Activated CD4-positive, alpha-beta T cell treated with anti-CD3 and anti-CD28 coated beads, Interleukin-2, Interleukin-6, amounts not matched to agents 100 ng/mL and 50 ng/mL, durations not matched to agents 16 hours and 8 hours (primary cell): ENCODE measurements at regions not wholly inside any gene's neighbourhood (a gene's known extent, or its start where the extent isn't known, plus 50 kb on each side); places are given as distances from the start of the nearest gene placed in this dataset.
"Not testable (repeated sequence)": the region's sequence is repeated elsewhere in the genome, so short reads cannot be mapped to it uniquely, and the experiment has no call there.

Source experiments
- DNase-seq: peaks from one replicate; pipeline ENCODE4 v3.0.0-alpha.2; 2020

DNA sequence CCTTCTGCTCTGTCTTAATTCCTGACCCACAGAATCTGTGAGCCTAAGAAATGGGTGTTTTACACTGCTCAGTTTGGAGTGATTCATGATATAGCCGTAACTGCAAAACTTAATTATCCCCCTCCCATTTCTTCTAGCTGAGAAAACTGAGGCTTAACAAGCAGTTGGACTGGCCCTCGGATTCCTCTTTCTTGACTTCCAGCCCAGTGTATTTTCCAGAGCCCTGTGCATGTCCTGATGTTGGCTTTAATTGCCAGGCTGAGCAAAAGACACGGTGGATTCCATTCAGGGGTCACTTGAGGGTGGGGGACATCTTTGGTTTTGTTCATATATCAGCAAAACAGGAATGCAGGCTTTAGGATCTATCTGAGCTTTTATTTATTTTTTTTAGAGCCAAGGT, 489.8 kb downstream of the TYW1 start:
- DNase-seq, result no peak

DNA sequence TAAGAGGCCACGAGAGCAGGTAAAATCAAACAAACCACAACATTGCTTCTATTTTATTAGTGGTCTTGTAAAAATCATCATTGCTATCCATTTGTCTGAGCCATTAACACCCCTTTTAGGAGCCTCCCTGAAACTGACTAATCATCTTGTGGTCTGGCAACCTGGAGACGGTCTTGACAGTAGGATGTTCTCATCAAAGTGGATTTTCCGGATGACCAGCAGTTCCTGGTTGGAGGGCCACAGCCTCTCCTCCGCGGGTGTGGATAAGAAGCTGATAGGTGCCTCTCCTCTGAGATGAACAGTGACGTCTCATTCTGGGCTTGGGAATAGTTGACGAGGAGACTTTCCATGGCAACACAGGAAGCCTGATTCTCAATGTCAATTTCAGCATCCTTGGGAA, 490.7 kb downstream of the TYW1 start:
- no peak for DNase-seq

DNA sequence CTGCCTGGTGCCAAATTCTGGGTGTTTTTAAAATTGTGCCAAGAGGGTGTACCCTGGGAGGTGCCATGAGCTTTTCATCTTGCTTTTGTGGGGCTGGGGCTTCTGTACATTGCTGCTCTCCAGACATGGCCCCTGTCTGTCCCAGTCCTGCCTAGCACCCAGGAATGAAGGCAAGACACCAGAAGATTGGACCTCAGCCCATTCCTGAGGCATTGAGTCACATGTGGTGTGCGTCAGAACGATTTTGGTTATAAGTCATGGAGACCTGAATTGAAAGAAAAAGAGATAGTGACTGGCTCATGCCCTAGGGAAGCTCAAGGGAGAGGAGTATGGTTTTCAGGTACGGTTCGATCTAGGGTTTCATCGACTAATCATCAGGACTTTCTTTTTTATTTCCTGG, 493.2 kb downstream of the TYW1 start:
- DNase-seq, result no peak

DNA sequence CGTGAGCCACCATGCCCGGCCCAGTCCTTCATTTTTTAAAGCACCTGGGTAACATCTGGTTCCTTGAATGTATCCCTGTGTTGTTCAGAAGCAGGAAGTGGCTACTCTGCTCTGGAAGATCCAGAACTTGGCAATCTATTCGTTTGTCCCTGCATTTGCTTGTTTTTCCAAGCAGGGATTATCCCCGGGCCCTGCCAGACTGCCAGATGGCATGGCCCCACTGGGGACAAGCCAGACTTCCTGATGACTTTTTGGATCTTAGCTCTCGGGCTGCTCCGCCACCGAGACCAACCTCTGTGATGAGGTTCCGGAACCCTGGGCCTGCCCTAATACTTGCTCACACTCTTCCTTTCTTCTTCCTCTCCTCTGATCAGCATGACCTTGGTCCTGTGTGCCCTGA, 496.7 kb downstream of the TYW1 start:
- no peak for DNase-seq

DNA sequence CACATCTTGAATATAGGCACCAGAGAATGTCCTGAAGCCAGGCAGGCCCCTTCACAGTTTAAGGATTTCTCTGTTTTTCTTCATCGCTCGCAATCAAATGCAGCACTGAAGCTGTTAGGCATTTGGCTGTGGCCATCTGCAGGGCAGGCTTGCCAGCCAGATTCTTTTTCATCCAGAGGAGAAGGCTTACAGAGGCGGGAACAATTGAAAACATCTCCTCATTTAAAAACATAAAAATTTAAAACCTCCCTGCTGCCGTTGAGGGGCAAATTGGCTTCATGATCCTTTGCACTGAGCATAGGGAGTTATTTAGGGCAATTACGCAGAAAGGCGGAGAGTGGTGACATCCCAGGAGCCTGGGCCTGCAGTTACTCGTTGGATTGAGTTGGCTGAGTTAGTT, 500.0 kb downstream of the TYW1 start:
- DNase-seq, result no peak

DNA sequence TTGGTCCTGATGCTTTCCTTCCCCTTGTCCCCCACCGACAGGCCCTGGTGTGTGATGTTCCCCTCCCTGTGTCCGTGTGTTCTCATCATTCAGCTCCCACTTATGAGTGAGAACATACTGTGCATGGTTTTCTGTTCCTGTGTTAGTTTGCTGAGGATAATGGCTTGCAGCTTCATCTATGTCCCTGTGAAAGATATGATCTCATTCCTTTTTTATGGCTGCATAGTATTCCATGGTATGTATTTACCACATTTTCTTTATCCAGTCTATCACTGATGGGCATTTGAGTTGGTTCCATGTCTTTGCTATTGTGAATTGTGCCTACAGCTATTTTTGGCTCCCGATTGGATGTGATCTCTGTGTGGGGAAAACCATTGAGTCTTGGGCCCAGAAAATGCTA, 501.3 kb downstream of the TYW1 start:
- not testable (repeated sequence) for DNase-seq

- DNase-seq, result no peak
Measured at GRCh38 chr7:67502929-67503328, 506.3 kb downstream of the TYW1 start.

DNA sequence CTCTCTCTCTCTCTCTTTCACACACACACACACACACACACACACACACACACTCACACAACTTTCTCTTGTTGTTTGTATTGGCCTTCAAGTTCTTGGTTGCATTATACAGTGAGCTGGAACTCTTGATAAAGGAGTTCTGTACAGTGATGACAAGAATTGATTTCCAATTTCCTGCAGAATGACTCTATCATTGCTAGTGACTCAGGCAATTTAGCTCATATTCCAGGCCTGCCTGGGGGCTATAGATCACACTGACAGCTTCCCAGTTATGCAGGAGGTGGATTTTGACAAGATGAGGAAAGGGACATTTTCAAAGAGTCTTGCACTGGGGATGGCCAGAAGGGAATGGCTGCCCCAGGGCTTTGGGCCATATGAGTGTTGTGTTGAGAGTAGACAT, 508.8 kb downstream of the TYW1 start:
- no peak for DNase-seq

GRCh38 chr7:67512481-67512880, 515.8 kb downstream of the TYW1 start:
- DNase-seq, result no peak

DNA sequence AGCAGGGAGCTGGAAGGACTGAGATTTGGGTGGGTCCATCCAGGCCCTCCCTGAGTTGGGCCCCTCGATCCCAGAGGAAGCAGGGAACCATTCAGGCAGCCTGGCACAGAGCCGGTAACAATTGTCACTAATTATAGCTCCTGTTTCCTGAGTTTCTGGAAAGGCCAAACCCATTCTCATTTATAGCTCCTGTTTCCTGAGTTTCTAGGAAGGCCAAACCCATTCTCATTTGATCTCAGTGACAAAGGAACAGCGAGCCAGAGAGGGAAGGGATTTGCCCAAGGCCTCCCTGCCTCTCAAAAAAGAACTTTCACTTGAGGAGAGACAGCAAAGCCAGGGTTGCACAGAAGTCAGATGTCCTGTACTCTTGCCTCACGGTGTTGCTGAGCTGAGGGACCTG, 521.9 kb downstream of the TYW1 start:
- no peak for DNase-seq

- DNase-seq, result no peak
Measured at GRCh38 chr7:67519171-67519570, 522.5 kb downstream of the TYW1 start.

DNA sequence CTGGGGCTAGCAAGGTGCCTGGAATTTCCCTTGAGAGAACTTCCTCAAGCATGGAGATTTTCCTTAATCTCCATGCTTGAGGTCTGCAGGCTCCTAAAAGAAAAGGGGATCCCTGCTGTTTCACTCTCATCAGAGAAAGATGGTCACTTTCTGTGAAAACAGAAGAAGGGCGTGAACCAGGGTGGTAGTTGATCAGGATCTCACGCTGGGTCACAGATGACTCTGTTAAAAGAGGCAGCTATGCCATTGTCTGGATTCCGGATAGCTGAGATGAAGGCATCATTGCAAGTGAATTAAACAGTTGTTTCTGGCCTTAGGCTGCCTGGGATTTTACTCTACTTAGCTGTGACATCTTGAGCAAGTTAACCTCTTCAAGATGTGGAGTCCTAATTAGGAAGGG, 525.9 kb downstream of the TYW1 start:
- DNase-seq, result no peak

GRCh38 chr7:67523713-67524112, 527.1 kb downstream of the TYW1 start:
- no peak for DNase-seq

DNA sequence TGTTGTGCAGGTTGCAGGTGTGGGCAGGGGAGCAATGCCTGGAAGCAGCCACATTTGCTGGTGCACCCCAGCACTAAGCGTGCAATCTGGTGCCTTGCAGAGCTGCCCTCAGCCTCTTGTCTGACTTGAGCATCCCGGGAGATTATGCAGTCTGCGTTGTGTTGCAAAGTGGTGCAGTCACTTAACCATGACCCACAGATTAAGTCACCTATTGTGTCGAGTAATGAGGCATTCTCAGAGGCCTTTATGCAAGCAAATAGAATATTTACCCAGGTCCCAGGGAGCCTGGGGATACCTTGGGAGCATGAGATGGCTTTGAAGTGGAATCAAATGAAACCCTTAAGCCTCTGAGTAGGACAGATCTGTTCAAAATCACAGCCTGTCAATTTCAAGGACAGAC, 529.0 kb downstream of the TYW1 start:
- no peak for DNase-seq

GRCh38 chr7:67535241-67535989, 538.8 kb downstream of the TYW1 start:
- DNase-seq, result no peak

- DNase-seq, result no peak
Measured at GRCh38 chr7:67542916-67543315, 546.3 kb downstream of the TYW1 start.

- DNase-seq, result no peak
Measured at GRCh38 chr7:67547183-67547907, 550.7 kb downstream of the TYW1 start.

GRCh38 chr7:67549126-67549525, 552.5 kb downstream of the TYW1 start:
- DNase-seq, result no peak

DNA sequence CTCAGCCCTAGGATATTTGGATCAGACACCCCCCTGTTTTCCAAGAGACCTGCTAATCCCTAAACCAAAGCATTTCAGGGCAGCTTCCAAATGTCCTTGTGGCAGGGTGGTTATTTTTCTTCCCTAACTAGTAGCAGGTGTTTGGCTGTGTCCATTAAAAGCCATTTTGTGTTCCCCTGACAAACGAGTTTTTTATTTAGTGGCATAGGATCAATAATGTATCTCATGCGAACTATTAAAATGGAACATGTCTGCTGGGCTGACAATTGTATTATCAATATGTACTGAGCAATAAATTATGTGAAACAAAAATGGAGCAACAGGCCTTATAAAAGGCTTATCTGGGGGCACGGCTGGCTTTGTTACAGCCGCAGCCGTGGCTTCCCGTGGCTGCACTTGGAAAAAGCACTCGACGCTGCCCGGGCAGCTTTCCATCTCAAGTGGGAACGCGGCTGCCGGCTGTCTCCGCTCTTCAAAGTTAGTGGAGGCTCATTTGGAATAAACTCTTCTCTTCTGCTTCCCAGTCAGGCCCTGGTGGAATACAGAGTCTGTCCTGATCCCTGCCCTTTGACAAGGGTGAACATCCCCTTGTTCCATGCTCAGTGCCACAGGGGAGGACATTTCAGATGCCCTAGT, 554.3 kb downstream of the TYW1 start:
- no peak for DNase-seq

DNA sequence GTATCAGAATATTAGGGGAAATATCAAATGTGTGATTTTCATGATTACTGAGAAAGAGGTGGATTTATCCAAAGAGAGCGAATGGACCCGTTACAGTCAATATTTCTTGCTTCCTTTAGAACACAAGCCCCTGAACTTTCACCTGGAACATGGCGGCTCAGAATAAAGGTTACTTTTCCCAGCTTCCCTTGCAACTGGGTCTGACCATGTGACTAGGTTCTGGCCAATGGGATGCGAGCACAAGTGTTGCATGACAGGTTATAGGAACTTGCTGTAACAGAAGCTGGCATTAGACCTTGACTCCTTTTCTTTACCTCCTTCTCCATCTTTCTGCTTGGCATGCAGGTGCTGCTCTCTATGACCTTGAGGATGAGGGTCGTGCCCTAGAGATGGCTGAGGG, 556.1 kb downstream of the TYW1 start:
- DNase-seq, result no peak

DNA sequence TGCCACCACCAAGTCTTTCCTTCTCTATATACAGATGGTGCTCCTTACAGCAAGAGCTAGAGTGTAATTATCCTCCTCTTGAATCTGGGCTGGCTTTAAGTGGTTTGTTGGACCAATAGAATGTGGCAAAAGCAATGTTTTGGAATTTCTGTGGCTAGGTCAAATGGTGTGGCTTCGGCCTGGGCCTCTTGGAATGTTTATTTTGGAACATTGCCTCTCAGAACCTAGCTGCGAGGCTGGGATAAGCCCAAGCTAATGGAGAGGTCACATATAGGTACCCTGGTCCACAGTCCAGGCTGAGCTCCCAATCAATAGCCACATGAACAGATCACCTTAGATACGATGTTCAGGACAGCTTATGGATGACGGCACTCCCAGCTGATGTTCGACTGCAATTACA, 556.7 kb downstream of the TYW1 start:
- no peak for DNase-seq

DNA sequence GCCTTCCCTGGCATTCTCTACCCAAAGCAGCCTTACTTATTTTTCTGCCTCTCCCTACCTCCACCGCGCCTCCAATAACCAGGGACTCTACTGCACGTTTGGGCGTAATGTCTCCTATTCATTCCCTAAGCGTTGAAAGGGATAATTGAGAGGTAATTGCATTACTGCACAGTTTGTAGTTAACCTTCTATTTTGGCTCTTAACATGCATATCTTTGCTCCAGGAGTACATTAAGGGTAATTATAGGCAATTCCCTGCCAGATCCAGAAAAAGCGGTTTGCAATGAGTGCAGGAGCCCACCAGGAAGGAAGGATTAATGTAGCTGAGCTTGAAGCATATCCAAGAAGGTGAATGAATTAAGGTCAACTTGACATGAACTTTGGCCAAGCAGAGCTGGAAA, 558.4 kb downstream of the TYW1 start:
- no peak for DNase-seq

GRCh38 chr7:67564959-67565358, 568.3 kb downstream of the TYW1 start:
- DNase-seq, result no peak

DNA sequence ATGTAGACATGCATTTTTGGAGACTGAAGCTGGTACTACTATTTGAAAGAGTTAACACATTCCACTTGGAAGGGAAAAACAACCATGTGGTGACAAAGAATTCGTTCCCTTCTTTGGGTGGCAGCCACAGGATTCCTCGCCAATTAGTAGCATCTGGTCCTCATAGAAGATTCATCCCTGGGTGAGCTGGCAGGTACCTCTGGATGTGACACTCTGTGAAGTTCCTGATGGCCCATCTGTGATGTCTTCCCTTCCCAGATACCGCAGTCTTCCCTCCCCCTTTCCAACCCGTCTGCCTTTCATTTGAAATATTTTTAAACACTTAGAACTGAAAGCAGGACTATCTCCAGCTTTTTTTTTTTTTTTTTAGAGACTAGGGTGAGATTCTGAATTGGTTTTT, 569.5 kb downstream of the TYW1 start:
- DNase-seq, result no peak
